ENCODE measurements at regions not wholly inside any gene's neighbourhood (a gene's known extent, or its start where the extent isn't known, plus 50 kb on each side); places are given as distances from the start of the nearest gene placed in this dataset.

- no peaks in the 10 kb centered on the region for H3K36me3 ChIP-seq (ENCODE audit: low read depth)
- no peak for DNase-seq
- TF ChIP-seq CTCF (IDR thresholded peaks at IDR 0.05) = no peak
- H3K4me3 ChIP-seq = no peak overlapping the region
- no peaks in the 10 kb centered on the region for H3K9me3 ChIP-seq
- intact Hi-C loops (cut with DNase I, micrococcal nuclease) = no loop called here
- ATAC-seq = no peak
- H3K4me1 ChIP-seq (ENCODE audit: low read depth) = no peaks in the 10 kb centered on the region
Observed at GRCh38 chr20:40148886-40149285, 540.1 kb downstream of the MAFB start.

GRCh38 chr20:40146071-40146470 is 543.0 kb downstream of the MAFB start:
- intact Hi-C loops (cut with DNase I, micrococcal nuclease) = no loop called here
- no peak overlapping the region for H3K4me3 ChIP-seq
- no peaks in the 10 kb centered on the region for H3K9me3 ChIP-seq
- H3K4me1 ChIP-seq (ENCODE audit: low read depth) = no peaks in the 10 kb centered on the region
- TF ChIP-seq CTCF (IDR thresholded peaks at IDR 0.05) = no peak
- H3K36me3 ChIP-seq (ENCODE audit: low read depth) = no peaks in the 10 kb centered on the region
- ATAC-seq = no peak
- DNase-seq = no peak

- intact Hi-C loops (cut with DNase I, micrococcal nuclease) = no loop called here
- TF ChIP-seq CTCF (IDR thresholded peaks at IDR 0.05) = no peak
- no peaks in the 10 kb centered on the region for H3K36me3 ChIP-seq (ENCODE audit: low read depth)
- DNase-seq = no peak
- no peaks in the 10 kb centered on the region for H3K9me3 ChIP-seq
- no peaks in the 10 kb centered on the region for H3K4me1 ChIP-seq (ENCODE audit: low read depth)
- ATAC-seq = no peak
- H3K4me3 ChIP-seq = no peak overlapping the region
Observed at GRCh38 chr20:40144581-40144980, 544.5 kb downstream of the MAFB start.

- intact Hi-C loops (cut with DNase I, micrococcal nuclease) = no loop called here
- H3K9me3 ChIP-seq = no peaks in the 10 kb centered on the region
- H3K4me1 ChIP-seq (ENCODE audit: low read depth) = no peaks in the 10 kb centered on the region
- no peak overlapping the region for H3K4me3 ChIP-seq
- ATAC-seq = no peak
- DNase-seq = no peak
- H3K36me3 ChIP-seq (ENCODE audit: low read depth) = no peaks in the 10 kb centered on the region
- no peak for TF ChIP-seq CTCF (IDR thresholded peaks at IDR 0.05)
Observed at GRCh38 chr20:40134176-40134575, 554.9 kb downstream of the MAFB start.

DNA sequence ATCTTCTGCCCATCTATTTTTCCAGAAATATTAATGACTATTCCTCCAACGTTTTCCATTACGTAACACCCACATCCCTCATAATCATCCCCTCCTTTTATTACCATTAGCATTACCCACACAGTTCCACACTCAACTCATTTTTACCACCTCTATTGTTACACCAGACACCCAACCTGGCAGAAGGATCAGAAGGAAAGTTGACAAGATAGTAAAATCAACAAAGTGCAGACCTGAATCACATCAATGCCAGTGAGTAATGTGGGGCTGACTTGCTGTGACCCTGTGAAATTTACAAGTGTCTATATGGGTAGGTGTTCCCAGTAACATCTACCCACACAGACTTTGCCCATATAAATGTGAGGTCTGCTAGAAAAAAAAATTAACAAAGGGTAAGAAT is 568.2 kb downstream of the MAFB start:
- no peak for ATAC-seq
- Histone ChIP-seq H3K36me3 (ENCODE audit: low read depth) (no peaks in the 10 kb centered on the region), H3K4me1 (ENCODE audit: low read depth) (no peaks in the 10 kb centered on the region), H3K4me3 (no peak overlapping the region), H3K9me3 (no peaks in the 10 kb centered on the region)
- no peak for TF ChIP-seq CTCF (IDR thresholded peaks at IDR 0.05)
- intact Hi-C loops (cut with DNase I, micrococcal nuclease) = no loop called here
- DNase-seq = no peak

- intact Hi-C loops (cut with DNase I, micrococcal nuclease) = no loop called here
- TF ChIP-seq CTCF (IDR thresholded peaks at IDR 0.05) = no peak
Observed at GRCh38 chr20:40111282-40111681, 577.8 kb downstream of the MAFB start.

More at GRCh38 chr20:40111282-40111681, 577.8 kb downstream of the MAFB start:
- ATAC-seq (no peak), DNase-seq (no peak)
- Histone ChIP-seq H3K4me3 (no peak overlapping the region), H3K4me1 (ENCODE audit: low read depth) (no peaks in the 10 kb centered on the region), H3K36me3 (ENCODE audit: low read depth) (no peaks in the 10 kb centered on the region), H3K9me3 (no peaks in the 10 kb centered on the region)
